ENCODE measurements at regions not wholly inside any gene's neighbourhood (a gene's known extent, or its start where the extent isn't known, plus 50 kb on each side); places are given as distances from the start of the nearest gene placed in this dataset.

DNA sequence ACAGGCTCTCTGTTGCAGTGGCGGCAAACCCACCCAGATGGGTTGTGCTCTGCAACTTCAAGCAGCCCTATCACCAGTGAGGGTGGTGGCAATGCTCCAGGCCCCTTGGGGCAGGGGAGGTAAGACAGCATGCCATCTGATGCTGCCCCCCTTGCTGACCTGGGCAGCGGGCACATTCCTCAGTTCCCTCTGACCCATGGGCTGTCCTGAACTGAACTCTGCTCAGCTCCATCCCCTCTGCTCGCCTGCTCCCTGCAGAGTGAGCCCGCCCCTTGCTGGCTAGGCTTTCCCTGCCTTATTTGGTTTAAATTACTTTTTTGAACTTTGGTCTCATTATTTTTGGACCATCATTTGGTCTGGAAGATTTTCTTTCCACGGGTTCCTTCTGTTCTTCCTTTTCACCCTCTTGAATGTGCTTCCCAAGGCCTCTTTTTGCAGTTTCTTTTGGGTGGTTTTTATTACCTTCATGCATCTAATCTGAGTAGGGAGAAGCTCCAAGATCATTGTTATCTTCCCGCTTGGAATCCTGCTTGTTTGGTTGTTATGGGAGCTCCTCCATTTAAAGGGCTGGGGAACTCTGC is 565.4 kb downstream of the TNS1 start:
- no peak for DNase-seq

DNA sequence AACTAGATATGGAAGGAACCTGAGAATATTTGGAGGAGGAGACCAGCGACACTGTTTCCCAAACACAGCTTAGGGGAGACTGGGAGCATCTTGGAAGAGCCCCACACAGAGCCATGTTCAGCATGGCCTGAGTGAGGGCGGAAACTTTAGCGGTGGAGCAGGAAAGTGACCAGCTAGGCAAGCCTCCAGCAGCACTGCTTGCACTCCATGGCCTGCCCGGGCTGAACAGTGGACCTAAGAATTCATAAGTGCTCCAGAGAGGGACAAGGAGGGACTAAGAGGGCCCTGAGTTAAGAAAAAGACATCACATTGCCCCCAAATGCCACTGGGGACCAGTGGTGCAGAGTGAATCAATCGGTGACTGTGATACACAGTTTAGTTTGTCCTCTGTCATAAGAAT is 566.4 kb downstream of the TNS1 start:
- DNase-seq = no peak

DNA sequence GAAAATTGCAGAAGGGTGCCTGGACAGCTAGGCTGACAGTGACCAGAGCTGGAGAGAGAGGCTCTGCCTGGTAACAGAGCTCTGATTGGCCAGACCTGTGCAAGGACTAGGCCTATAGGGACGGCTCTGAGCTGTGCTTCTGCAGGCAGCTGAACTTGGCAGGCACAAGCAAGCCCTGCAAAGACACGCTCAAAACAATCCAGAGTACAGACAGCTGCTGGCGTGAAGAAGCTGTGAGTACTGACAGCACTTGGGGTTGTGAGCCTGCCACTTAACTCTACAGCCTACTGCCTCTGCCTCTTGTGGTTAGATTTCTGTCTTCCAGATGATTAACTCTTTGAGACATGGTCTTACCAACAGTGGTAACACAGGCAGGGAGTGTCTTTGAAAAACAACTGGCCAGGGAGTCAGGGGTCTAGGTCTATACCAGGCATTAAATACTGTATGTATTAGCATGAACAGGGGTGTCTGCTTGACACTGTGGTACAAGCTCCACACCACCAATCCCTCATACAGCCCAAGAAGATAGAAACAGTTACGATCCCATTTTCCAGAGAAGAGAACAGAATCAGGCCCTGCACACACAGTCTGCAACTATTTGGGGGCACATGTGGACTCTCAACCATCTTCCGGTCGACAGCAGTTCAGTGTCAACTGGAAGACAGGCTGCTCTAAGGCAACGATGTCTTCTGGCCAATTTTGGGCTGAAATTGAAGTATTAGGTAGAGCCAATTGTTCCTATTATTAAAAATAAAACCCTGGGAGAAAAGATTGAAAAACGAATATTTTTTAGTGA is 568.4 kb downstream of the TNS1 start:
- DNase-seq = no peak

DNA sequence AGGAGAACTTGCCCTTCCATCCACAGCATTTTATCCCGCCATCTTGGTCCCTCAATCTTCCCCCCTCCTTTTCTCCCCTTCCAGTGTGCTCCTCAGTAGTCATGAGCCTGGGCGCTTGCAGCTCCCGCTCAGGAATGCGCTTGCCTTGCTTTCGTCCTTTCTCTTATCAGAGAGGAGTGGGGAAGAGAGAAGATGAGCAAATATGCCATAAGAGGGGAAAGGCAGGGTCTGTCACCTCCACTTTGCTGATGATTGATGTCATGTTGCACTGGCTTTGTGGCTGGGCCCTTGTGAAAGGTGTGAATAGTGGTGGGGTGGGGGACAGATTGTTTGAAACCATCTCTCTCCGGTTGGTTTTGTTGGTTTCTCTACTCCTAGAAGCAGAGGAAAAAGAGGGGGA is 569.3 kb downstream of the TNS1 start:
- no peak for DNase-seq

DNA sequence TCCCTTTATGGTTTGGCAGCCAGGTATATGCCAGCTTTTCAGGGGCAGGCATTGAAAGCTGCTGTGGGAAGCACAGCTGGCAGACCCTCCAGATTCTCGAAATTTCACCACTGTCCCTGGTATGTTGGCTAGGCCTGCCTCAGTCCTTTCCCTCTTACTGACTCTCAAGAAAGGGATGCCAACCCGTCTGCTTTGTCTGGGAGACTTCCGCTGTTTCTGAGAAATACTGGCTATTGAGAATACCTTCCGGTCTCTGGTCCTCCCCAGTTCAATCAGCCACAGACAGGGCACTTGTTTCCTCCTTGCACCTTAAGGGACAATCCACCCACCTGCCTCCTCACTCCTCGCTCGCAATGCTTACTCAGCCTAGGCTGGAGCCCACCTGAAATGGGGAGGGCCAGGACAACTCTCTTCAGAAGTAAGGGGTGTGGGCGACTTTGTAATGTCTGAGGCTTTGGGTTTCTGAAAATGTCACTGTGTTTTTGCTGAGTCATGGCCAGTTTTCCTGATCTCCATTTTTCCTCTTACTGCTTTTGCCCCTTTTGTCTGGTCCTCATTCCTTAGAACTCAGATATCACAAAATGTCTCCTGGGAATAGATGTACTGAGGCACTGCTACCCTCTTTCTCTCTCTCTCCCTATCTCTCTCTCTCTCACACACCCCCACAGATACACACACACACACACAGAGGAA is 571.1 kb downstream of the TNS1 start:
- DNase-seq = no peak

DNA sequence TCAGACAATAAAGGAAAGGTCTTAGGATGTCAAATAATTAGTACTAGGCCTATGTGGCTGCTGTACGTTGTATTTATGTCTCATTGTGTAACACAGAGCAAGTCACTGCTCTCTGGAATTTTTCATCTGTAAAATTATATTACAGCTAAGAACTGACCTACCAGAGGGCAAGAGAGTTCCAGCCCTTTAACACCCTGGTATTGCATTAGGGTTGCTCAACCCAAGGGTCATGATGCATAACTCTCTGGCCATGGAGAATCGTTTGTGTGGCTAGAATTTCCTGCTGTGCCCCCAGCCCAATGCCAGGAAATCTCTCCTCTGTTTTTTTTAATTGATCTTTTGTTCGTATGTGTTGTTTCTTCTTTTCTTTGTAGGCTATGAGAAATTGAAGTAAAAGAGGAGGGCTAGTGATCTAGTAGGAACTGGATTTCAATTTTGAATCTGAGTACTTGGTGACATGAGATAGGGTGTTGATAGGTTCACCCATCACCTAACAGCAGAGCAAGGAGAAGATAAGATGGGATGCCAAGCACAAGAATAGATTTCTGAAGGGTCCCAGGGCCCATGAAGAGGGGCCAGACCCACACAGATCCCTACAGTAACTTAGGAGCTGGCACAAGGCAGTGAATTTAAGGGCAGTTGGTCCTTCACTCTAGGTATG is 571.2 kb upstream of the TNP1 start:
- DNase-seq = no peak

DNA sequence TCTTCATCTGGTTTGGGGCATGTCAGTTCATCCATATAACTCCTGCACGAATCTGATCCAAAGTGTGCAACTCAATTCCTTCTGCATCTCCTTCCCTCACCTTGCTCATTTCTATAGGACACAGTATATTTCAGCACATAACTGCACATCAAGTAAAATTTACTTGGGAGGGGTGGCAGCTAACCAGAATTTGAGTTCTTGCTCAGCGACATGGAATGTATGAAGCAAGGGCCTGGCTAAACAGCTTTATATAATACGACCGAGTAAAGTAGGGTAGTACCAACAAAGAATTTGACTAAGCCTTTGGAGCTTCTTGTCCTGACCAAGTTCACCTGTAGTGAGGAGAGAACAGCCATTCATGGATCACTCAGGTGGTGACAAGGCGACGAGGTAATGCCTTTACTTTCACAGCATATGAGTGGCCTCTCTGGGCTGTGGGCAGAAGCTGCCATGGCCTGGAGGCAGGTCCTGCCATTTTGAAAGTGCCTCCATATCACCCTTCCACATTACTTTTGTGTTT is 570.2 kb upstream of the TNP1 start:
- DNase-seq = no peak

DNA sequence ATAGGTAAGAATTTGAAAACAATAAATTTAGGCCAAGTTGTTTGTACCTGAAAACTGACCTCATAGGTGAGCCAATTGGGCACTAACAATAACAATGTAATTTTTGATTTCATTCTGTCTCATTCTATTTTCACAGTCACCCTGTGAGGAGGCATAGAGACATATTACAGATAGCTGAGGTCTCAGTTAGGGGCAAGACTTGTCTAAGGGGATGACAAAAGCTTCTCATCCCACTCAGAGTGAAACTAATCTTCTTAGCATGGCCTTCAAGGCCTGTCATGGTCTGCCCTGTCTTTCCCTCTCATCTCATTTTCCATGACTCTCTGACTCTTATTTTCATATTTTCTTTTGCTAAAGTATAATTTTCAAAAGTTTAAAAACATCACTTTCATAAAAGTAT is 562.0 kb upstream of the TNP1 start:
- no peak for DNase-seq

DNA sequence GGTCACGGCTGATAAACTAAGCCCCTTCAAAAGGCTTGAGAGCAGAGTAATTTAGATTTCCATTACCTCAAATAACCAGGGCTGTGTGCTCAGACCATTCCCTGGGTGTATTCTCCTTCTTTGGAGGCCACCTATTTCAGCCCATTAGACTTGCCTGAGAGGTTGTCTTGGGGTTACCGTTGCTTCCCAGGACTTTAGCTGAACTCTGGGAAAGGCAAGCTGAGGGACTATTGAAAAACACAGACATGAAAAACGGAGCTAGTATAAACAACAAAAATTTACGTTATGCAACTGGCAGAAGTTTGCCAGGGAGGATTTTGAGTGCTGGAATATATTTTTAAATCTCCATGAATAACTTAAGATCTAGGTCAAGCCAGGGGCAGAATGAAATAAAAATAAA is 561.0 kb upstream of the TNP1 start:
- no peak for DNase-seq

DNA sequence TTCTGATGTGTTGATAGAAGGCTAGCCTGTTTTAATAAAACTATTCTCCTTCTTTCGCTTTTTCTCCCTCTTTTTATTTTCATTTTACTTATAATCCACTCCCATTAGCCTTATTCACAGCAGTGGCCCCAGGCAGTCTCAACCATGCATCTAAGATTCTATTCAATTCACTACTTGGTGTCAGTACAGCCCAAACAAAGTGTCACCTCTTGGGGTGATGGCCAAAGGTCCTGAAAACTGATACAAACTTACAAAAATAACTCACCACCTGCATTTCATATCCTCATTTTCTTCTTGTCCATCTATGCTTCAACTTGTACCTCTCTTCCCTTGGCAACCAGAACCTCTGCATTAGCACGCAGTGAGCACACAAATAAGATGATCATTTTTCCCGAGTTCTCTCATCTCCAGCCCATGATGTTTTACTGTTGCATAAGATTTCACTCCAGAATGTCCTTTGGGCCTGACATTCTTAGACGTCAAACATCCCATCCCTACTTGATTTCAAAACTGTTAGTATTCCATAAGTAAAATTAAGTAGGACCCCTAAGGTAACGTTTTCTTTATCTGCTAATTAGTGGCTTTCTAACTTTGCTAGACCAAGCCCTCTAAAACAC is 559.3 kb upstream of the TNP1 start:
- no peak for DNase-seq

DNA sequence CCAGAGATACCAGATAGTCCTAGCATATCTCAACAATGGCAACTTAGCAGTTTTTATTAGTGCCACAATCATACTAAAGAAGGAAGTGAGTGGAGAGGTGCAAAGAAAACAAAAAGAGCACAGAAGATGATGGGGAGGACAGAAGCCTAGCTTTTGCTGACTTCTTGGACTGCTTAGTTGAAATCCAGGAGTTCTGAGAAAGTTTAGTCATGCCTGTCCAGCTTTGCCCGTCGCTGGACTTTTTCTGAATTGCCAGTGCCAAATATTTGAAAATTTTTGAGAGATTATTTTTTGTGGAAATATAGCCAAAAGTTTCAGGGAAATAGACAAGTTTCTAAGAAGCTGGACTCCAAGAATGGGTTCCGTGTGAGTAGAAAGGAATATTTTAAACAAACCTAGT is 558.7 kb upstream of the TNP1 start:
- DNase-seq = no peak

DNA sequence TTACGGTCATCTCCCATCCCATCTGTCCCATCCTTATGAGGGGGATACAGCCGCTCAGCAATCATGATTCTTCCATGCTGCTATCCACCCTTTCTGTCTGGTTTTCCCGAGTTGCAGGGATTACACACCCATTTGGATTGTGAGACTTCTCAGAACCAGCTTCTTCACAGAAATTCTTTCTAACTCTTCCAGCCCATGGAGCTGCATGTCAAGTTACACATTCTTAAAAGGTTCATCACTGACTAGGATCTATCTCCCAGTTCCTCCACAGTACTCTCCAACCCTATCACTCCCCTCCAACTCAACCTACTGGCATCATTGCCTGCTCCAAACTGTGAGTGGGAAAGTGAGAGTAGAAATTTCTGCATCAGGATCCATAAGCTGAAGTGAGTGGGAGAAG is 558.2 kb upstream of the TNP1 start:
- DNase-seq = no peak

DNA sequence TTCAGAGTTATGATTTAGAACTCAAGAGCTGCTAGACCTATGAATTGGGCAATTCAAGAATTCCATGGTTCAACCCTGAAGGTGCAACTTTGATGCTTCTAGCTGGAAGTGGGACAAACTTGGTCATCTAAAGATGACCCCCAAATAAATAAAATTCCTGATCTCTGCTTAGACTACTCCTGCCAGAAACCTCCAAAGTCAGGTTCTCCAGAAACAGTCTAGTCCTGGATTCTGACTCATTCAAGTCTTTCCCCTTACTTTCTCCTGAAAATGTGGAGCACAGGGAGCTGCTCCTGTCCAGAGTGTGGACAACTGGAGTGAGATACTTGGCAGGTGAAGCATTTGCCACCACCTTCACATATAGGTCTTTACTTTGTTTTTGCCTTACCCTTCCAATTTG is 557.7 kb upstream of the TNP1 start:
- no peak for DNase-seq

DNA sequence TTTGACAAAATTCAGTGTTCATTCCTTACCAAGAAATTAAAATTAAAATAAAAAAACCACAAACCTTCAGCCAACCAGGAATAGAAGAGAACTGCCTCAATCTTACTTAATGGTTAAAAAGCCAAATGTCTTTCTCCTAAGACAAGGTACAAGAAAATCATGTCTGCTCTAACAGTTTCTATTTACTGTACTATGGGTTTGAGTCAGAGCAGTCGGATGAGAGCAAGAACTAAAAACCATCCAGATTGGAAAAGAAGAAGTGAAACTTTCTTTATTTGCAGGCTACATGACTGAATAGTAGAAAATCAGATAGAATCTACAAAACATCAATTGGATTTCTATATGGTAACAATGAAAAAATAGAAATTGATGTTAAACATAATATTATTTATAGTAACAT is 555.5 kb upstream of the TNP1 start:
- no peak for DNase-seq

DNA sequence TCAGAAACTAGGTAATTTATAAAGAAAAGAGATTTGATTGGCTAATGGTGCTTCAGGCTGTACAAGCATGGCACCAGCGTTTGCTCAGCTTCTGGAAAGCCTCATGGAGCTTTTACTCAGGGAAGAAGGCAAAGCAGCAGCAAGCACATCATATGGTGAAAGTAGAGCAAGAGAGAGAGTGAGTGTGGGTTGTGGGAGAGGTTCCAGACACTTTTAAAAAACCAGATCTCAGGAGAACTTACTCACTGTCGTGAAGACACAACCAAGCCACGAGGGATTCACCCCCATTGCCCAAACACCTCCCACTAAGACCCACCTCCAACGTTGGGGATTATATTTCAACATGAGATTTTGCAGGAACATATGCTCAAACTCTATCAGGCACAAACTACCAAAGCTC is 554.6 kb upstream of the TNP1 start:
- no peak for DNase-seq

DNA sequence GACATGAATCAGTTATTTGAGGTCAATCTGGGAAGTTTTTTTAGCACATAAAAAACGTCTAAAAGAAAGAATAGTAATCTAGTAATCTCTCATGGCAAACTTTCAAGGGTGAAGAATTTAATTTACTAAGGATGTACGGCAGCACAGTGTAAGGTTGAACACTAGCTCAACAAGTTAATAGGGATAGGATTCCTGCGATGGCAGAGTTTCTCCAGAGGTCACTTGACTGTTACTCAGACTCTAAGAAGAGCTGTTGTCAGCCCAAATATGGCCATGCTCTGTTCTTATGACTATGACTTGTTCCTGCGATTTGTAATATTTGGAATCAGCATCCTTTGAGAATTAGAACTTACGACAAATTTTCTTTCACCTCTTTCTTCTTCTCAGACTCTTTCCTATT is 553.3 kb upstream of the TNP1 start:
- no peak for DNase-seq

DNA sequence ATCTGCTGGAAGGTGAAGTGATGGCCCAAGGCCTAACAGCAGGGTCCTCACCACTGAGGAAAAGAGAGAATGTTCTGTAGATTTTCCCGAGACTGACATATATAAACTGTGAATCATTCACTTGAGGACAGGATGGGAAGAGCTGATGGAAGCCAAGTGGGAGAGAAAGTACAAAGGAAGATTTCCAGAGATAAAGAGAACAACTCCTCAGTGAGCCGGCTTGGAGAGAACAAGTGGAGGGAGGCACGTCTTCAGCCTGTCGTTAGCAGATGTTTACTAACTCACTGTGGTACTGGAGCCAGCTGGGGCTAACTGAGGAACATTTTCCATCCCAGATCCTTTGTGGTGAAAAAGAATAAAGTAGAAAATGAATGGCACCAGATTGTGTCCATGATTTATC is 552.9 kb upstream of the TNP1 start:
- no peak for DNase-seq

DNA sequence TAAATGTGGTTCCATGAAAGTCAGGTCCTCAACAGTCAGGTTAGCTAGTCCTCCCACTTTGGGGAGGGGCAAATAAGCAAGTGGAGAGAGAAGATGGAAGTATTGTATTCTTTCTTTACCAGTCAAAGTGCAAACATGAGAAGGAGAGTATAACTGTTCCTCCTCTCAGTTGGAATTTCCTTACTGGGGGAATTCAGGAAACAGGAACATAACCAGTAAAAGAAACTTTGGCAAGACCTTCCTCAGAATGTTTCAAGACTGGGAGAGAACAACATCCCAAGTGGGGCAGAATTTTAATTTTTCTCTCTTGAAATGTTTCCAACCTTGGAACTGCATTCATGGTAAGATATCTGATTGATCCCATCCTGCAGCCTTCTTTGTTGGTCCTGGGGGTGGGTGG is 552.4 kb upstream of the TNP1 start:
- no peak for DNase-seq

DNA sequence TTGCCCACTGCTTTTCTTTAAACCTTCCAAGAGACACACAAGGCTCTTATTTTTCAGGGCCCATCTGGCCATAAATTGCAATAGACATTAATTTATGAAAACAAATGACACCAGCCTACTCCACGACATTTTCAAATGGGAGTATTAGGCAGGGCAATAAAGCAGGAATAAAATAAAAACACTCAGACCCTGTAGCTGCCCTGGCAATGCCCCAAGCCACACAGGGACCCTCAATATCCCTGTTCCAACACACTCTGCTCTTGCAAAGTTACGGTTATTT is 550.8 kb upstream of the TNP1 start:
- DNase-seq = no peak

DNA sequence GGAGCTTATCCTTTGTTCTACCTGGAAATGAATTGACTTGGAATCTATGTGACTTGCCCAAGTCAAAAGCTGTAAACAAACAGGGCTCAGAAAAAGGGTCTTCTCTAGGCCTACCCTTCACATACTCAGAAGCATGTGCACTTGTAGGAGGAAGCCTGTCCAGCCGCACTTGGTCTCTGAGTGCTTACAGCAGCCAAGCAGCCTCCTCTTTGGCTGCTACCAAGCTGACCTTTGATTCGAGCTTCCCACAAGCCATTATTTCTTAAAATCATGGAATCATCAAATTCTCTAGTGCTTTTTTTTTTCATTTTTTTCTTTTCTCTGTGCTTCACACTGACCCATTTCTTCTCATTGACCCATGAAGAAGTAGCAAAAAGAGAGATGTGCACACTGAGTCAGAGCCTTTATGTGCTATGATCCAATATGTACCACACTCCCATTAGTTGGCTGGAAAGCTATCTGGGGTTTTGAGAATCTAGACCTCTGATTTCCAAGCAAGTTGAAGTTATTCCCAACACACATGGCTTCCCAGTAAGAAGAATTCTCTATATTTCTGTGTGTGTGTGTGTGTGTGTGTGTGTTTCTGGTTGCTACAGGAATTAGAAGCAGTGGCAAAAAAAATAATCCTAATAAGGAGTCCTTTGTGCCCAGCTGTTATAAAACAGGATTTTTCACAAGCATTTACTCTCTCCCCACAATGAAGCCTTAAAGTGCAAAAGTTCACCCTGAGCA is 550.3 kb upstream of the TNP1 start:
- DNase-seq = no peak

DNA sequence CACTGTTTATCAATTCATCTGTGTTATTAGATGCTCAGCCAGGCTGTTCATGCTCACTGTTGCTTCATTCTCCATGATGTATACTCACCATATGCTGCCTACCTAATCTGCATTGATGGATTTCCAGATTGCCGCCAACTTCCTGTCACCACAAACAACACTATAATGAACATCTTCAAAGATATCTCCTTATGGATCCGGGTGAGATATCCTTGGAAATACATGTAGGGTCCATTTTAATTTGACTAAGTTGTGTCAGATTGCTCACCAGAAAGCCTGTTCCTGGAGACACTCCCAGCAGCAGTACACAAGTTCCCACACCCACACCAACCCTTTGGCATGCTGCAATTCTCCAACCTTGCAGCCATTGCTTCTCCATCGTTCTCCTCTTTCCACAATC is 547.5 kb upstream of the TNP1 start:
- DNase-seq = no peak

DNA sequence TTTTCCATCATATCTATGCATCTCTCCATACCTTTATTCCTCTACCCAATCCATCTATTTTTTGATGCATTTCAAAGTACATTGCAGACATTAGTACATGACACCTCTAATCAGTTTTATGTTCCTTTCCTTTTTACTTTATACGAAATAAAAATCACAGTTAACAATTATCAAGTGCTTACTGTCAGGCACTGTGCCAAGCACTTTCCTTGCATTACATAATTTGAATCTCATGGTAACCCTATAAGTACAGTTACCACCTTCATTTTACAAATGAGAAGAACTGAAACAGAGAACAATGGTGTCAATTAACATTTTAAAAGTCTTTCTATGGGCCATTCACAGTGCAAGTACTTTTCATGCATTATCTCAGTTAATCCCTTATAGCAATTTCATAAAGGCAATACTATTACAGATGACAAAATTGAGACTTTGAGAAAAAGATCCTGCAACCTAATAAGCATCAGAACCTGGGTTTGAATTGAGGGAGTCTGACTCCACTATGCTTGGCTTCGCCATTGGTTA is 544.4 kb upstream of the TNP1 start:
- DNase-seq = no peak
